CD4-positive, alpha-beta T cell treated with Interferon gamma for 1 hour (primary cell): ENCODE measurements at regions not wholly inside any gene's neighbourhood (a gene's known extent, or its start where the extent isn't known, plus 50 kb on each side); places are given as distances from the start of the nearest gene placed in this dataset.
"Not testable (repeated sequence)": the region's sequence is repeated elsewhere in the genome, so short reads cannot be mapped to it uniquely, and the experiment has no call there.

ENCODE experiments used
- DNase-seq: peaks from one replicate; pipeline ENCODE4 v3.0.0-alpha.2; 2020

- no peak for DNase-seq
Measured at GRCh38 chr5:89087551-89088318, 204.8 kb upstream of the MEF2C start.

- no peak for DNase-seq
Measured at GRCh38 chr5:89087128-89087527, 204.1 kb upstream of the MEF2C start.

- no peak for DNase-seq
Measured at GRCh38 chr5:89086390-89087086, 203.6 kb upstream of the MEF2C start.

GRCh38 chr5:89083791-89084190, 200.8 kb upstream of the MEF2C start:
- no peak for DNase-seq

- no peak for DNase-seq
Measured at GRCh38 chr5:89081360-89081759, 198.4 kb upstream of the MEF2C start.

GRCh38 chr5:89080467-89081116, 197.6 kb upstream of the MEF2C start:
- DNase-seq, result no peak

- no peak for DNase-seq
Measured at GRCh38 chr5:89072842-89073672, 190.1 kb upstream of the MEF2C start.

GRCh38 chr5:89071941-89072331, 189.0 kb upstream of the MEF2C start:
- DNase-seq, result no peak

- DNase-seq, result no peak
Measured at GRCh38 chr5:89071101-89071940, 188.3 kb upstream of the MEF2C start.

- no peak for DNase-seq
Measured at GRCh38 chr5:89069591-89069990, 186.6 kb upstream of the MEF2C start.

- DNase-seq, result no peak
Measured at GRCh38 chr5:89067362-89067761, 184.4 kb upstream of the MEF2C start.

GRCh38 chr5:89065919-89066318, 182.9 kb upstream of the MEF2C start:
- DNase-seq, result no peak

GRCh38 chr5:89064736-89065135, 181.8 kb upstream of the MEF2C start:
- no peak for DNase-seq

- DNase-seq, result no peak
Measured at GRCh38 chr5:89064054-89064453, 181.1 kb upstream of the MEF2C start.

GRCh38 chr5:89060768-89061167, 177.8 kb upstream of the MEF2C start:
- DNase-seq, result no peak

GRCh38 chr5:89059274-89059673, 176.3 kb upstream of the MEF2C start:
- DNase-seq, result no peak

- DNase-seq, result no peak
Measured at GRCh38 chr5:89055695-89056085, 172.7 kb upstream of the MEF2C start.

GRCh38 chr5:89055015-89055694, 172.2 kb upstream of the MEF2C start:
- DNase-seq, result no peak

GRCh38 chr5:89053547-89053946, 170.6 kb upstream of the MEF2C start:
- DNase-seq, result no peak

GRCh38 chr5:89050062-89050461, 167.1 kb upstream of the MEF2C start:
- not testable (repeated sequence) for DNase-seq

GRCh38 chr5:89047571-89047970, 164.6 kb upstream of the MEF2C start:
- no peak for DNase-seq

- no peak for DNase-seq
Measured at GRCh38 chr5:89045216-89045615, 162.2 kb upstream of the MEF2C start.
